Skeletal muscle satellite cell (primary cell): ENCODE measurements at regions not wholly inside any gene's neighbourhood (a gene's known extent, or its start where the extent isn't known, plus 50 kb on each side); places are given as distances from the start of the nearest gene placed in this dataset.

Source experiments
- H3K27me3 ChIP-seq: 2 replicates; pipeline ENCODE4 v1.7.0; 2013; ENCODE audit warnings: low read length; ENCODE audit not compliant: control insufficient read depth, insufficient read depth
- H3K36me3 ChIP-seq: 2 replicates; pipeline ENCODE4 v1.7.0; 2013; ENCODE audit warnings: mild to moderate bottlenecking, control low read depth, low read length; ENCODE audit not compliant: insufficient read depth
- H3K4me1 ChIP-seq: 2 replicates; pipeline ENCODE4 v1.7.0; 2013; ENCODE audit warnings: low read length; ENCODE audit not compliant: control insufficient read depth, insufficient read depth
- H3K4me2 ChIP-seq: 2 replicates; pipeline ENCODE4 v1.7.0; 2013; ENCODE audit warnings: mild to moderate bottlenecking, low read length
- H3K4me3 ChIP-seq: 2 replicates; pipeline ENCODE4 v1.7.0; 2013; ENCODE audit warnings: low read length
- H3K9ac ChIP-seq: 2 replicates; pipeline ENCODE4 v1.7.0; 2013; ENCODE audit warnings: mild to moderate bottlenecking, low read depth, low read length, moderate library complexity
- H3K9me3 ChIP-seq: replicated peaks from 2 replicates; pipeline ENCODE4 v1.7.0; 2013; ENCODE audit warnings: mild to moderate bottlenecking, control low read depth, low read length

DNA sequence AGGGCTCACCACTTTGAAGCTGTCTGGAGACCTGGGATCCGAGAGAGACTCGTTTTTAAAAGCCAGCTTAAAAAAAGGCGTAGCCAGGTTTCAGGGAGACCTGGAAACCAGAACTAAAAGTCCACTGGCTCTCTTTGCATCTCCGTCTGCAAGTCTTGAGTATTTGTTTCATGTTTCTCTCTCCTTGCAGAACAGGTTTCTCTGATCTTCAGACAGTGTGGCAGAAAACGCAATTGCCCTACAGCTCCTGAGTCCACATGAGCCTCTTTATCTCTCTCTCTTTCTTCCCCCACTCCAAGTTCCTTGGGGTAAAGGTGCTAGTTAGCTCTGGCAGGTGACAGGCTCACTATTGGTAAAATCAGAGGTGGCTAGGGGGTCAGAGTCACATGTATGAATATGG, 67.0 kb upstream of the AMPD3 start:
- H3K4me3 ChIP-seq: no peak overlapping the region
- peak overlapping the region; percentile 46 for H3K4me2 ChIP-seq
- H3K27me3 ChIP-seq: peaks cover 2% of the 10 kb centered on the region
- H3K4me1 ChIP-seq: peaks cover 42% of the 10 kb centered on the region
- H3K9me3 ChIP-seq: no peaks in the 10 kb centered on the region
- peak overlapping the region; percentile 1 for H3K9ac ChIP-seq
- no peaks in the 10 kb centered on the region for H3K36me3 ChIP-seq

DNA sequence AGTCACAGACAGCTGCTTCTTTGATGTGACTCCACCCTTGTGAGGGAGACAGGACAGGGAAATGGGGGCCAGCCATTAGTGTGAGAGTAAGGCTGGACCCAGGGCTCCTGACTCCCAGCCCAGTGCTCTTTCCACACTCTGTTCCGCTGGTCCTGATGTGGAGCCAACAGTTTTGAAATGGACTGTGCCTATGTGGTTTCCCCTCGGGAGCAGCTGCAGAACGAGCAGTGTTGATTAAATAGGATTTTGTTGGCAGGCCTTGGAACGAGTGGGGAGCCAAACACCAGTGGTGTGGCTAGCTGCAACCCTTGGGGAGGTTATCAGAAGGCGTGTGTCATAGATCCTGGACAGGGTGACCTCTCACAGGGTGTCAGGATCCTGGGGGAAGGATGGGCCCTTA, 66.5 kb upstream of the AMPD3 start:
- no peak overlapping the region for H3K4me2 ChIP-seq
- no peaks in the 10 kb centered on the region for H3K36me3 ChIP-seq
- H3K27me3 ChIP-seq: peaks cover 2% of the 10 kb centered on the region
- H3K4me1 ChIP-seq: peaks cover 42% of the 10 kb centered on the region
- no peaks in the 10 kb centered on the region for H3K9me3 ChIP-seq
- H3K9ac ChIP-seq: no peak overlapping the region
- no peak overlapping the region for H3K4me3 ChIP-seq

DNA sequence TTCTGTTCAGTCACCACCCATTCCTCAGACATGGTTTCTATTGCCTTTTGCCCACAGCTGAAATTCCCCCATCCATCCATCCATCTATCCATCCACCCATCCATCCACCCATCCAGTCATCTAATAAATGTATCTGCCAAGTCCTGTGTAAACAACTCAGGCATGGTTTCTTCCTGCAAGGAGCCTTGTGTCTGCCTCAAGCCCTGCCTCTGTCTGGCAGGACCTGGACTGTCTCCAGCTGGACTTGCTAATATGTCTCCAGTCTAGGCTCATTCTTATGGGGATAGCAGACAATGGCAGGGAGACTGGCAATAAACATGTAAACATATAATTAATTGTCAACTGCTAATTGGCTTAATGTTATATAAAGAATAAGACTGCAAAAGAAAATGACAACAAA, 64.7 kb upstream of the AMPD3 start:
- H3K4me2 ChIP-seq: no peak overlapping the region
- H3K9me3 ChIP-seq: no peaks in the 10 kb centered on the region
- no peaks in the 10 kb centered on the region for H3K36me3 ChIP-seq
- no peak overlapping the region for H3K9ac ChIP-seq
- H3K4me1 ChIP-seq: peaks cover 42% of the 10 kb centered on the region
- H3K27me3 ChIP-seq: peaks cover 2% of the 10 kb centered on the region
- no peak overlapping the region for H3K4me3 ChIP-seq

DNA sequence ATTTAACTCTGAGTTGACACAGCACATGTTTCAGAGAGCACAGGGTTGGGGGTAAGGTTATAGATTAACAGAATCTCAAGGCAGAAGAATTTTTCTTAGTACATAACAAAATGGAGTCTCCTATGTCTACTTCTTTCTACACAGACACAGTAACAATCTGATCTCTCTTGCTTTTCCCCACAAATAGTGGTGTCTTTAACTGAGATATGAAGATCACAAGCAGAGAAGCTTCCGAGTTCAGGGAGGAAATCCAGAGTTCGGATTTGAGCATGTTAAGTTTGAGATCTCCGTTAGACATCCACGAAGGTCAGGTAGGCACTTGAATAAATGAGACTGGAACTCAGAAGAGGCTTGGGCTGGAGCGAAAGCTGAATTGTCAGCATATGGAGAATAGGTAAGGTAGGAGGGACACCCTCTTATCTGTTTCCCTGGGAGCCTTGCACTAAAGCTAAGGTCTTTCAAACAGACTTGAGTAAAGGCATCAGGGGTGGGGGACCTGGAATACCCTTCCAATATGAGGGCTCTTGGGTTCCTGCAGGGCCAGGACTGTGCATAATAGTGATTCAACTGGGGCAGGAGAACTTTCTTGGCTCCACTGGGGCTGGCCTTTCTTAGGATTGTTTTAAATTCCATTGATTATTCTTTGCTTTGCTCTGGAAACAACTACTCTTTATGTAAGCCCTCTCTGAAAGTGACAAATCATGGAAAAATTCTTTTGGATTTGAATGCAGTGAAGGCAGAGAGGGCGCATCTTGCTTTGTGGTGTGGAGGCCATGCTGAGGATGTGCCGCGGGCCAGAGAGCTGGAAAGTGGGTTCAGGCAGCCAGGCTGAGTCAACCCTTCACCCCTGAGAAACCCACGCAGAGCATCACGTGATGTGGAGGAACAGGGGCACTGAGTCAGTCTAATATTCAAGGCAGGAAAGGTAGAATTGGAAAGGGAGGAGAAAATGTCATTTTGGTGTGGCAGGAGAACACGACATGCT, 62.7 kb upstream of the AMPD3 start:
- Histone ChIP-seq H3K9ac (no peak overlapping the region), H3K4me2 (no peak overlapping the region), H3K9me3 (no peaks in the 10 kb centered on the region), H3K4me1 (peaks cover 28% of the 10 kb centered on the region), H3K27me3 (peaks cover 2% of the 10 kb centered on the region), H3K36me3 (no peaks in the 10 kb centered on the region), H3K4me3 (no peak overlapping the region)

DNA sequence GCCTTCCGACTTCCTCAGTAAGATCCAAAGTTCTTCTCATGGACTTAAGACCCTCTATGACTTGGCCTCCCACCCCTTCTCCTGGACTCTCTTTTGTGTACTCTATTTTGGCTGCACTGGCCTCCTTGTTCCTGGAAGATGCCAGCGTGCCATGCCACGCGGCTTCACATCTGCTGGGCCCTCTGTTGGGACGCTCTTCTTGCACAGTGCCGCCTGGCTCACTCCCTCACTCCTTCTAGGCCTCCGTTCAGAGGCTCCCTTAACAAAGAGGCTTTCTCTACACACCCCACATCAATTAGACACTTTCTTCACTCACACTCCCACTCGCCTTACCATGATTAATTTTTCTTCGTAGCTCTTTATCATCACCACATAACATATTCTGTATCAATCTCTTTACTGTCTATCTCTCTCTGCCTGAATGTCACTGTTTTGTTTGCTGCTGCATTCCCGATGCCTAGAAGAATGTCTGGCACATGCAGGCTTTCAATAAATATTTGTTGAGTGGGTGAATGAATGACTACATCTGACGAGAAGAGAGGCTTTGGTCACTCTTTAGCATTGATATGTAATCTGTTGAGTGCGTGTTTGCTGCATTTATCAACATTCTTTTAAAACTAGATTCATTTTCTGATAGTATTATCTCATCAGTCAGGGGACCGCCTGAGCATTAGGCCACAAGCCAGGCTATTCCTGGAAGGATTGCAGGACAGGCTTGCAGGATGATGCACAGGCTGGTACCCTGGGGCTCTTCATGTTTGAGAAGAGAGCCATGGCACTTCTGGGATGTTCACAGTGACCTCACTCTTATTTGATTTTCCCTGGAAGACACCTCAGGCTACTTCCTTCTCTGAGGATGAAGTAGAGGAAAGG, 60.6 kb upstream of the AMPD3 start:
- Histone ChIP-seq H3K27me3 (no peaks in the 10 kb centered on the region), H3K4me3 (no peak overlapping the region), H3K4me1 (peaks cover 16% of the 10 kb centered on the region), H3K9me3 (no peaks in the 10 kb centered on the region), H3K9ac (no peak overlapping the region), H3K36me3 (no peaks in the 10 kb centered on the region), H3K4me2 (no peak overlapping the region)

DNA sequence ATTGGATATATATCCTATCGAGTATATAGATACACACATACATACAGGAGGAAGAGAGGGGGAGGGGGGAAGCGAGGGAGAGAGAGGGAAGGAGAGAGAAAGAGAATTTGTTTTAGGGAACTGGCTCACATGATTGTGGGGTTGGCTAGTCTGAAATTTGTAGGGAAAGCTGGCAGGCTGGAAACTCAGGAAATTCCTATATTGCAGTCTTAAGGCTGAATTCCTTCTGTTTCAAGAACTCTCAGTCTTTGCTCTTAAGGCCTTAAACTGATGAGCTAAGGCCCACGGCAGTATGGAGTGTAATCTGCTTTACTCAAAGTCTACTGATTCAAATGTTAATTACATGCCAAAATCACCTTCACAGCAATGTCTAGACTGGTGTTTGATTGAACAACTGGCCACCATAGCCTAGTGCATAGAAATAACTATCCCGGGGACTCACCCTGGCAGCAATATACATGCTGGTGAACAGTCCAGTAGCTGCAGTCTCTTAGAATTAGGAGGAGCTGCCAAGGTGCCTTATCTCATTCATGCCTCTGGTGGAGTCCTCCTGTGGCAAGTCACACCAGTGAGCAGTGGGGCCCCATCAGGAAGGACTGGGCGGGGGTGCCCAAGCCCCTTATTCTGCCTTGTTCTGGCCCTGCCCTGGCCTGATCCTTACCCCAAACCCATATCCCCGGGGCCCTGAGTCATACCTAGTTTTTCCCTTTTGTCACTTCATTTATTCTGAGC, 59.7 kb upstream of the AMPD3 start:
- no peaks in the 10 kb centered on the region for H3K9me3 ChIP-seq
- no peak overlapping the region for H3K4me2 ChIP-seq
- peaks cover 14% of the 10 kb centered on the region for H3K4me1 ChIP-seq
- no peak overlapping the region for H3K9ac ChIP-seq
- H3K36me3 ChIP-seq: no peaks in the 10 kb centered on the region
- H3K4me3 ChIP-seq: no peak overlapping the region
- no peaks in the 10 kb centered on the region for H3K27me3 ChIP-seq

DNA sequence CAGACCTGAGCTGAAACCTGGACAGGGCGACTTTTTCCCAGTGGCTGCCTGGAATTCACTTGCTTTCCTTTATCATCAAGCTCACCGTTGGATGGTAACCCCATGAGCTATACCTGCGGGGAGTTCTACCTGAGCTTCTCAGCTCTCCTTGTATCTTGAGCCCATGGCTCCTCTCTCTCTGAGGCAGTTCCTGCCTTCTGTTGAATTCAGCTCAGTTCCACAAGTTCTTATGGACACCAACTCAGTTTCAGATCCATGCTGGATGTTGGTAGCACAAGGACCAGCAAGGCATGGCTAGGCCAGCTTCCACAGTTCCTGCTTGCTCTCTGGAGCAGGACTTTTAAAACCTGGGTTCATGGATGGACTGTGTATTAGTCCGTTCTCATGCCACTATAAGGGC, 58.3 kb upstream of the AMPD3 start:
- H3K36me3 ChIP-seq: no peaks in the 10 kb centered on the region
- H3K4me3 ChIP-seq: no peak overlapping the region
- no peaks in the 10 kb centered on the region for H3K9me3 ChIP-seq
- H3K4me1 ChIP-seq: peaks cover 20% of the 10 kb centered on the region
- H3K9ac ChIP-seq: no peak overlapping the region
- no peak overlapping the region for H3K4me2 ChIP-seq
- H3K27me3 ChIP-seq: no peaks in the 10 kb centered on the region

DNA sequence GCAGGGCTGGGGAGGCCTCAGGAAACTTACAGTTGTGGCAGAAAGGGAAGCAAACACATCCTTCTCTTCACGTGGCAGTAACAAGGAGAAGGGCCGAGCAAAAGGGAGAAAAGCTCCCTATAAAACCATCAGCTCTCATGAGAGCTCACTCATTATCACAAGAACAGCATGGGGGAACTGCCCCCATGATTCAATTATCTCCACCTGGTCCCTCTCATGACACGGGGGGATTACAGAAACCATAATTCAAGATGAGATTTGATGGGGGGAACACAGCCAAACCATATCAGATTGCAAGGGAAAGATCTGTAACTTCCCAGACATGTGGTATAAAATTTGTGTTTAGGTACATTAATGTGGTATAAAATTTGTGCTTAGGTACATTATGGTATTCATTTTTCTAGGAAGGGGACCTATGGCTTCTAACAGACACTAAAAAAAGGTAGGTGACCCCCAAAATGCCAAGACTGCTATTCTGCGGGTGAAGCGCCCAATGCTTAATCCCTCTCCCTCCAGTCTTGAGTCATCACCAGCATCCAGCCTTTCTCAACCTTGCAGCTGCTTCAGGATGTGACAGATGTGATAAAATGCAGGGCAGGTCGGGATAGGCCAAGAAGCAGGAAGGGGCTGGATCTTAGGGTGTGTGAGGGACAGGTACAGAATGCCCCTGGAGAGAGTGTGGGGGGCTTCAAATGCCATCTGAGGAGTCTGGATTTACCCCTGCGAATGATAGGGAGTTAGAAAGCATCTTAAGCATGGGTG, 57.7 kb upstream of the AMPD3 start:
- Histone ChIP-seq H3K9ac (no peak overlapping the region), H3K4me3 (no peak overlapping the region), H3K4me2 (no peak overlapping the region), H3K36me3 (no peaks in the 10 kb centered on the region), H3K4me1 (peaks cover 20% of the 10 kb centered on the region), H3K27me3 (no peaks in the 10 kb centered on the region), H3K9me3 (no peaks in the 10 kb centered on the region)

DNA sequence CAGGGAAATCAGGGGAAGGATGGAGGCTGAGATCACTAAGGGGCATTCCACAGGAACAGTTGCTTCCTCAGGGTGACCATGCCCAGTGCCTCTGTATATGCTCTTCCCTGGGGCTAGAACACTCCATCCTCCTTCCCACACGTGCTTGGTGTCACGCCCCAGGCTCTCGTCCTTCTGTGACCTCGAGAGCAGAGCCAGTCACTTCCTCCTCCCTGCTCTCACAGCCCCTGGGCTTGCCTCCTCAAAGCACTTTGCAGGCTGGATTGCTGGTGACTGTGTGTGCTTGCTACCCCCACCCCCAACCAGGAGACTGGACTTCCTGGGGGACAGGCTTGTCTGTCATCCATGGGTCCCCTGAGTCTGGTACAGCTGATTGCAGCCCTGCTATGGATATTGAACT, 56.5 kb upstream of the AMPD3 start:
- no peak overlapping the region for H3K9ac ChIP-seq
- H3K4me3 ChIP-seq: no peak overlapping the region
- H3K4me1 ChIP-seq: peaks cover 16% of the 10 kb centered on the region
- no peak overlapping the region for H3K4me2 ChIP-seq
- H3K36me3 ChIP-seq: no peaks in the 10 kb centered on the region
- no peaks in the 10 kb centered on the region for H3K27me3 ChIP-seq
- H3K9me3 ChIP-seq: no peaks in the 10 kb centered on the region

DNA sequence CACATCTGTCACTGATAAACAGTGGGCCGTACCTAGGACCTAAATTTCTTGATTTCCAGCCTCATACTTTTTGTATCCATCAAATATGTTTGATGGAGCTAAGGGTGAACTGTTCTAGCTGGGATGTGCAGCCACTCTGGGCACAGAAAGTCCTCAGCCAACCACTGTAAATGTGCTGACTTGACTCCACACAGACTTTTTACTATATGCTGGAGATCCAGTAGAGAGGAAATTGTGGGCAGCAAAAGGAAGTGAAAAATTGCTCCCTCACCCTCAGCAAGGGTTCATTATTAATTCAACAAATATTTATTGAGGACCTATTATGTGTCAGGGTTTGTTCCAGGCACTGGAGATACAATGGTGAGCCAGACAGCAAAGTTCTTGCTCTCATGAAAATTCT, 54.2 kb upstream of the AMPD3 start:
- Histone ChIP-seq H3K36me3 (no peaks in the 10 kb centered on the region), H3K9ac (no peak overlapping the region), H3K4me2 (no peak overlapping the region), H3K4me3 (no peak overlapping the region), H3K9me3 (no peaks in the 10 kb centered on the region), H3K4me1 (peaks cover 18% of the 10 kb centered on the region), H3K27me3 (no peaks in the 10 kb centered on the region)
